ENCODE measurements at regions not wholly inside any gene's neighbourhood (a gene's known extent, or its start where the extent isn't known, plus 50 kb on each side); places are given as distances from the start of the nearest gene placed in this dataset.

- 50% methylated on average over 1 of the region's 1 CpG for WGBS (ENCODE audit: insufficient coverage, low coverage, low lambda C conversion rate, missing lambda C conversion rate)
- TF ChIP-seq POLR2A (IDR thresholded peaks at IDR 0.05): no peak
- no peak for TF ChIP-seq CTCF (IDR thresholded peaks at IDR 0.05)
- Histone ChIP-seq H3K9me3 (no peaks in the 10 kb centered on the region), H3K4me1 (no peaks in the 10 kb centered on the region), H3K27ac (no peak overlapping the region), H3K36me3 (no peaks in the 10 kb centered on the region), H3K4me3 (no peak overlapping the region), H3K27me3 (no peaks in the 10 kb centered on the region)
- no peak for ATAC-seq
- DNase-seq: no peak
- intact Hi-C loops (cut with DNase I): no loop called here
These were observed 525.7 kb downstream of the TUSC7 start for GRCh38 chr3:117235304-117235703.

GRCh38 chr3:117238806-117239205, 529.2 kb downstream of the TUSC7 start:
- no peak for DNase-seq
- no peaks in the 10 kb centered on the region for H3K4me1 ChIP-seq
- no peaks in the 10 kb centered on the region for H3K36me3 ChIP-seq
- H3K9me3 ChIP-seq: no peaks in the 10 kb centered on the region
- H3K27me3 ChIP-seq: no peaks in the 10 kb centered on the region
- TF ChIP-seq POLR2A (IDR thresholded peaks at IDR 0.05) (no peak), CTCF (IDR thresholded peaks at IDR 0.05) (no peak)
- no peak overlapping the region for H3K4me3 ChIP-seq
- no peak overlapping the region for H3K27ac ChIP-seq
- peak in 1 of 4 donors; percentile 19 for ATAC-seq
- whole genome bisulfite sequencing (ENCODE audit: insufficient coverage, low coverage, low lambda C conversion rate, missing lambda C conversion rate): 80% methylated on average over 1 of the region's 3 CpGs
- intact Hi-C loops (cut with DNase I): no loop called here

GRCh38 chr3:117243657-117244056, 534.1 kb downstream of the TUSC7 start:
- Histone ChIP-seq H3K36me3 (no peaks in the 10 kb centered on the region), H3K9me3 (no peaks in the 10 kb centered on the region), H3K27me3 (no peaks in the 10 kb centered on the region), H3K27ac (no peak overlapping the region), H3K4me3 (no peak overlapping the region), H3K4me1 (no peaks in the 10 kb centered on the region)
- no peak for TF ChIP-seq POLR2A (IDR thresholded peaks at IDR 0.05)
- TF ChIP-seq CTCF (IDR thresholded peaks at IDR 0.05): no peak
- no peak for DNase-seq
- 70% methylated on average over 2 of the region's 2 CpGs for WGBS (ENCODE audit: insufficient coverage, low coverage, low lambda C conversion rate, missing lambda C conversion rate)
- intact Hi-C loops (cut with DNase I): no loop called here
- no peak for ATAC-seq

GRCh38 chr3:117246771-117247555, 537.4 kb downstream of the TUSC7 start:
- TF ChIP-seq POLR2A (IDR thresholded peaks at IDR 0.05): no peak
- TF ChIP-seq CTCF (IDR thresholded peaks at IDR 0.05): no peak
- no peak for DNase-seq
- Histone ChIP-seq H3K27me3 (no peaks in the 10 kb centered on the region), H3K4me3 (no peak overlapping the region), H3K4me1 (no peaks in the 10 kb centered on the region), H3K36me3 (no peaks in the 10 kb centered on the region), H3K27ac (no peak overlapping the region), H3K9me3 (no peaks in the 10 kb centered on the region)
- ATAC-seq: no peak
- 50% methylated on average over 2 of the region's 2 CpGs for WGBS (ENCODE audit: insufficient coverage, low coverage, low lambda C conversion rate, missing lambda C conversion rate)
- intact Hi-C loops (cut with DNase I): no loop called here

Data from right lobe of liver (tissue), 6 donors.